Neutrophil (primary cell): ENCODE measurements at regions not wholly inside any gene's neighbourhood (a gene's known extent, or its start where the extent isn't known, plus 50 kb on each side); places are given as distances from the start of the nearest gene placed in this dataset.

Experiments used
- H3K27ac ChIP-seq: fragments of 200-600 bp; sonication (generic); 2 replicates; pipeline ENCODE4 v1.5.1; 2016; ENCODE audit warnings: mild to moderate bottlenecking, moderate library complexity
- H3K27me3 ChIP-seq: fragments of 200-600 bp; sonication (generic); 2 replicates; pipeline ENCODE4 v1.6.0; 2016; ENCODE audit warnings: mild to moderate bottlenecking
- H3K36me3 ChIP-seq: fragments of 200-600 bp; sonication (generic); 2 replicates; pipeline ENCODE4 v1.5.1; 2017
- H3K4me1 ChIP-seq, 2 experiments: fragments of 200-600 bp in 1 of 2; sonication (generic) in 1 of 2; 1 replicate in 1 of 2; 2 replicates in 1 of 2; pipeline versions ENCODE4 v1.5.1 to v1.6.1; 2013 to 2016; ENCODE audit warnings: low read depth in 1 of 2, low read length in 1 of 2, mild to moderate bottlenecking in 1 of 2, moderate library complexity in 1 of 2; ENCODE audit not compliant: control insufficient read depth in 1 of 2, insufficient read depth in 1 of 2
- H3K4me3 ChIP-seq, 2 experiments: fragments of 200-600 bp in 1 of 2; sonication (generic) in 1 of 2; 1 replicate in 1 of 2; 2 replicates in 1 of 2; pipeline ENCODE4 v1.5.1; 2013 to 2016; ENCODE audit warnings: low read depth in 1 of 2, low read length in 1 of 2, mild to moderate bottlenecking in 1 of 2, moderate library complexity in 1 of 2
- H3K9me3 ChIP-seq: fragments of 200-600 bp; sonication (generic); 2 replicates; pipeline ENCODE4 v1.5.1; 2016
- CTCF ChIP-seq: fragments of 200-600 bp; sonication (generic); IDR thresholded peaks from 2 replicates; pipeline ENCODE4 v1.5.1; 2016; ENCODE audit warnings: antibody characterized with exemption

GRCh38 chr7:1368184-1368681 is 91.0 kb downstream of the MICALL2 start:
- H3K9me3 ChIP-seq, result peaks cover 4% of the 10 kb centered on the region

GRCh38 chr7:1368682-1369571 is 90.3 kb downstream of the MICALL2 start:
- Histone ChIP-seq H3K36me3 (no peaks in the 10 kb centered on the region), H3K27me3 (peaks cover 82% of the 10 kb centered on the region), H3K9me3 (peaks cover 2% of the 10 kb centered on the region), H3K4me3 (no peak overlapping the region), H3K27ac (no peak overlapping the region), H3K4me1 (peaks cover 0 to 5% of the 10 kb centered on the region in 2 experiments)
- no peak for TF ChIP-seq CTCF

More at GRCh38 chr7:1368184-1368681, 91.0 kb downstream of the MICALL2 start:
- Histone ChIP-seq H3K27ac (no peak overlapping the region), H3K27me3 (peaks cover 76% of the 10 kb centered on the region), H3K4me3 (no peak overlapping the region), H3K4me1 (peaks cover 0 to 5% of the 10 kb centered on the region in 2 experiments), H3K36me3 (no peaks in the 10 kb centered on the region)
- TF ChIP-seq CTCF, result no peak

DNA sequence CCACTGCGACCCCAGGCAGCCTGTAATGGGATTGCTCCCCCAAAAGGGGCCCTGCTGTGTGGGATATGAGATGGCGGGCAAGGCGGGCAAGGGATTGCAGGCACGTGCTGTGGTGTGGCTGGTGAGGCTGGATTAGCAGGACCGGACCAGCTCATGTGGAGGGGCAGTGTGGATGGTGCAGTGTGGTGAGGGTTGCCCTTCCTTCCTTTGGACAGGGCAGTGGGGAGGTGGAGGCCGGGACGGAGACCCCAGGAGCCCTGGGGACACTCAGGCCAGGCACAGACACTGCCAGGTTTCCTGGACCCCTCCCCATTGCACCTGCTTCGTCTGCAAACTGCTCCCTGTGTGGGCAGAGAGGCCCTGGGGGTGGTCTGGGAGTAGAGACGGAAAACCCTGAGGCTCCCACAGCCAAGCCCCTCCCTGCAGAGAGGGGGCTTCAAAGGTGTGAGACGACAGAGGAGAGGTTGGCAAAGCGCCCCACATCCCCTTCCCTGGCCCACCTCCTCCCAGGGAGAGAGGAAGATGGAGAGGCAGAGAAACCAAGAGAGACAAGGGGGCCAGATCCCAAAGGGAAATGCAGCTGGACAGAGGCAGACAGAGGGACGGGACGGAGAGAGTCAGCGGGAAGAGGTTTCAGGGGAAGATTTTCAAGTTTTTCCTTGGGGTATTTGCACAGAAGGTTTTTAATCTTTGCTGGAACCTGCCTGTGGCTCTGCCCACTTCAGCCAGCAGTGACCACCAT is 89.2 kb downstream of the MICALL2 start:
- Histone ChIP-seq H3K4me3 (no peak overlapping the region), H3K36me3 (no peaks in the 10 kb centered on the region), H3K27ac (no peak overlapping the region), H3K4me1 (peaks cover 0 to 5% of the 10 kb centered on the region in 2 experiments), H3K27me3 (peaks cover 82% of the 10 kb centered on the region), H3K9me3 (no peaks in the 10 kb centered on the region)
- no peak for TF ChIP-seq CTCF

DNA sequence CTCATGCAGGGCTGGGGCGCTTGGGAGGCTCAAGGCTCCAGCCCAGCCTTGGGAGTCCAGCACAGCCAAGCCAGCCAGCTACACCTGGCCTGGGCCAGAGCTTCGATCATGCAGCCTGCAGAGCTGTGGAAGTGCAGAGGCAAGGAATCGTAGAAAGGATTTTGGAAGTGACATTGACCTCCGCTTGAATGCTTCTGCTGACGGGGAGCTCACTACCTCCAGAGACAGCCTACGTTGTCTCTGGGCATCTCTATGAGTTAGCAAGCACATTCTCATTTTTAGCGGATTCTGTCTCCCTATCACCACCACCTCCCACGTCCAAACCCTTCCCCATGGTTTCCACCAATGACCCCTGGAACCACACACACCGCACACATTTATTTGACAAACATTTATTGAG is 88.5 kb downstream of the MICALL2 start:
- TF ChIP-seq CTCF, result no peak
- Histone ChIP-seq H3K36me3 (no peaks in the 10 kb centered on the region), H3K4me3 (no peak overlapping the region), H3K9me3 (no peaks in the 10 kb centered on the region), H3K4me1 (peaks cover 0 to 5% of the 10 kb centered on the region in 2 experiments), H3K27me3 (peaks cover 79% of the 10 kb centered on the region), H3K27ac (no peak overlapping the region)

DNA sequence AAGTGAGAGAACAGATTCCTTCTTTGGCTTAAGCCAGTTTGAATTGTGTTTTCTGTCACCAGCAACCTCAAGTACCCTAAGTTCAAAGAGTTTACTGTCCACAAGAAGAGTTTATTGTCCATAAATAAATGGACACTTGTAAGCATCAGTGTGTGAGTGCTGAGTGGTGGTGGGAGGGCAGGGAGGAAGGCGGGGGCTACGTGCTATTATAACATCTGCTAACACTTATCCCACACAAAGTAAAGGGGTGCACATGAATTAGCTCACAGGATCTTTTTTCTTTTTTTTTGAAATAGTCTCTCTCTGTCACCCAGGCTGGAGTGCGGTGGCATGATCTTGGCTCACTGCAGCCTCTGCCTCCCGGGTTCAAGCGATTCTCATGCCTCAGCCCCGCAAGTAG is 87.2 kb downstream of the MICALL2 start:
- Histone ChIP-seq H3K4me3 (no peak overlapping the region), H3K4me1 (peaks cover 0 to 5% of the 10 kb centered on the region in 2 experiments), H3K36me3 (no peaks in the 10 kb centered on the region), H3K9me3 (no peaks in the 10 kb centered on the region), H3K27ac (no peak overlapping the region), H3K27me3 (peaks cover 69% of the 10 kb centered on the region)
- TF ChIP-seq CTCF, result no peak
